ENCODE measurements at regions not wholly inside any gene's neighbourhood (a gene's known extent, or its start where the extent isn't known, plus 50 kb on each side); places are given as distances from the start of the nearest gene placed in this dataset.

- no peak for TF ChIP-seq CTCF (conservative IDR thresholded peaks at IDR 0.05)
- H3K27ac ChIP-seq (ENCODE audit: low read depth, low read length), result no peak overlapping the region
- Mint-ChIP-seq H3K9me3 (no peaks in the 10 kb centered on the region), H3K27me3 (ENCODE audit: insufficient read depth) (no peaks in the 10 kb centered on the region), H3K4me3 (no peak overlapping the region), H3K27ac (no peak overlapping the region), H3K36me3 (ENCODE audit: low read depth) (no peaks in the 10 kb centered on the region), H3K4me1 (peaks cover 32% of the 10 kb centered on the region)
- no peak for DNase-seq
- H3K9ac ChIP-seq (ENCODE audit: extremely low read depth, low read length, poor library complexity, severe bottlenecking), result no peak overlapping the region
- no peak overlapping the region for H3K4me3 ChIP-seq (ENCODE audit: low read length)
- H3K9me3 ChIP-seq (ENCODE audit: control insufficient read depth, low read length), result no peaks in the 10 kb centered on the region
- no peaks in the 10 kb centered on the region for H3K27me3 ChIP-seq (ENCODE audit: control insufficient read depth, insufficient read depth, low read length, poor library complexity, severe bottlenecking)
- WGBS, 2 experiments (ENCODE audit: insufficient coverage in 1 of 2, insufficient read length in 1 of 2), result 97 to 99% methylated on average over 2 to 5 of the region's 5 CpGs
- H3K36me3 ChIP-seq (ENCODE audit: control insufficient read depth, insufficient read depth, low read length), result no peaks in the 10 kb centered on the region
- H3K4me1 ChIP-seq (ENCODE audit: control insufficient read depth, insufficient read depth, low read length), result peaks cover 22% of the 10 kb centered on the region
Observed at GRCh38 chr3:64892671-64893309, 205.0 kb upstream of the ADAMTS9 start.

- H3K27me3 Mint-ChIP-seq (ENCODE audit: insufficient read depth), result no peaks in the 10 kb centered on the region
- 80% methylated on average over 2 of the region's 2 CpGs; no CpG with 5 or more reads in 1 of the 2 experiments for WGBS, 2 experiments (ENCODE audit: insufficient coverage in 1 of 2, insufficient read length in 1 of 2)
Observed at GRCh38 chr3:64891021-64891420, 203.2 kb upstream of the ADAMTS9 start.

GRCh38 chr3:64890466-64890865 lies 202.7 kb upstream of the ADAMTS9 start:
- H3K9me3 ChIP-seq (ENCODE audit: control insufficient read depth, low read length), result no peaks in the 10 kb centered on the region
- Mint-ChIP-seq H3K9me3 (no peaks in the 10 kb centered on the region), H3K36me3 (ENCODE audit: low read depth) (no peaks in the 10 kb centered on the region), H3K27me3 (ENCODE audit: insufficient read depth) (no peaks in the 10 kb centered on the region), H3K4me3 (no peak overlapping the region), H3K27ac (no peak overlapping the region), H3K4me1 (peaks cover 27% of the 10 kb centered on the region)
- no peak overlapping the region for H3K27ac ChIP-seq (ENCODE audit: low read depth, low read length)
- no peak overlapping the region for H3K4me3 ChIP-seq (ENCODE audit: low read length)
- peaks cover 17% of the 10 kb centered on the region for H3K4me1 ChIP-seq (ENCODE audit: control insufficient read depth, insufficient read depth, low read length)
- H3K36me3 ChIP-seq (ENCODE audit: control insufficient read depth, insufficient read depth, low read length), result no peaks in the 10 kb centered on the region
- no peak overlapping the region for H3K9ac ChIP-seq (ENCODE audit: extremely low read depth, low read length, poor library complexity, severe bottlenecking)
- WGBS, 2 experiments (ENCODE audit: insufficient coverage in 1 of 2, insufficient read length in 1 of 2), result 80 to 100% methylated on average over 1 to 2 of the region's 2 CpGs
- no peak for TF ChIP-seq CTCF (conservative IDR thresholded peaks at IDR 0.05)
- H3K27me3 ChIP-seq (ENCODE audit: control insufficient read depth, insufficient read depth, low read length, poor library complexity, severe bottlenecking), result no peaks in the 10 kb centered on the region
- no peak for DNase-seq

More at GRCh38 chr3:64891021-64891420, 203.2 kb upstream of the ADAMTS9 start:
- Histone ChIP-seq H3K9me3 (ENCODE audit: control insufficient read depth, low read length) (no peaks in the 10 kb centered on the region), H3K4me1 (ENCODE audit: control insufficient read depth, insufficient read depth, low read length) (peaks cover 22% of the 10 kb centered on the region), H3K27me3 (ENCODE audit: control insufficient read depth, insufficient read depth, low read length, poor library complexity, severe bottlenecking) (no peaks in the 10 kb centered on the region), H3K36me3 (ENCODE audit: control insufficient read depth, insufficient read depth, low read length) (no peaks in the 10 kb centered on the region), H3K9ac (ENCODE audit: extremely low read depth, low read length, poor library complexity, severe bottlenecking) (no peak overlapping the region), H3K4me3 (ENCODE audit: low read length) (no peak overlapping the region), H3K27ac (ENCODE audit: low read depth, low read length) (no peak overlapping the region)
- H3K9me3 Mint-ChIP-seq, result no peaks in the 10 kb centered on the region
- no peak overlapping the region for H3K4me3 Mint-ChIP-seq
- H3K27ac Mint-ChIP-seq, result no peak overlapping the region
- no peak for TF ChIP-seq CTCF (conservative IDR thresholded peaks at IDR 0.05)
- no peak for DNase-seq
- peaks cover 32% of the 10 kb centered on the region for H3K4me1 Mint-ChIP-seq
- H3K36me3 Mint-ChIP-seq (ENCODE audit: low read depth), result no peaks in the 10 kb centered on the region

Measured in endodermal cell (in vitro differentiated cells).